AG10803 (cell line): ENCODE measurements at regions not wholly inside any gene's neighbourhood (a gene's known extent, or its start where the extent isn't known, plus 50 kb on each side); places are given as distances from the start of the nearest gene placed in this dataset.
"Not testable (repeated sequence)": the region's sequence is repeated elsewhere in the genome, so short reads cannot be mapped to it uniquely, and the experiment has no call there.

ENCODE experiments used
- DNase-seq: peaks from one replicate; pipeline ENCODE4 v3.0.0; 2010; ENCODE audit warnings: low read depth
- H3K4me3 ChIP-seq: 2 replicates; pipeline ENCODE4 v1.5.1; 2011; ENCODE audit warnings: mild to moderate bottlenecking, low read length, control low read depth
- TF ChIP-seq, protein P1 (sequence below): conservative IDR thresholded peaks from 2 replicates; pipeline ENCODE4 v1.5.1; 2011; ENCODE audit warnings: mild to moderate bottlenecking, low read length, control low read depth, inconsistent platforms

DNA sequence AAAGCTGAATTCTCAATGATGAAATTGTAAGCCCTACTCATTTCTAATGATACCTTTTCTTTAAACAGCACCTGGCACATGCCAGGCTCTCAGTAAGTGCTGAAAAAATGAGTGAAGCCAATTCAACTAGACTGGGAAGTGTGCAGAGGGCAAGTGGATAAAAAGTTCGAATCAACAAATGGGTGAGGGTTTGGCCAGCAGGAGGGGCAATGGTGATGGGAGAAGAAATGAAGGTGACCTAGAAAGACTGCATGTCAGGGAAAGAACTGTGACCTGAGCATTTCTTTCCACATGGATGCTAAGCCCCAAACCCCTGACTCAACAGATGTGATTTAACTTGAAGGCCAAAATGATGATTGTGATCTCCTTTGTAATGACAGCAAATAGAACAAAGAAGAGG, 54.6 kb downstream of the DKK1 start:
- TF ChIP-seq, protein P1, sequence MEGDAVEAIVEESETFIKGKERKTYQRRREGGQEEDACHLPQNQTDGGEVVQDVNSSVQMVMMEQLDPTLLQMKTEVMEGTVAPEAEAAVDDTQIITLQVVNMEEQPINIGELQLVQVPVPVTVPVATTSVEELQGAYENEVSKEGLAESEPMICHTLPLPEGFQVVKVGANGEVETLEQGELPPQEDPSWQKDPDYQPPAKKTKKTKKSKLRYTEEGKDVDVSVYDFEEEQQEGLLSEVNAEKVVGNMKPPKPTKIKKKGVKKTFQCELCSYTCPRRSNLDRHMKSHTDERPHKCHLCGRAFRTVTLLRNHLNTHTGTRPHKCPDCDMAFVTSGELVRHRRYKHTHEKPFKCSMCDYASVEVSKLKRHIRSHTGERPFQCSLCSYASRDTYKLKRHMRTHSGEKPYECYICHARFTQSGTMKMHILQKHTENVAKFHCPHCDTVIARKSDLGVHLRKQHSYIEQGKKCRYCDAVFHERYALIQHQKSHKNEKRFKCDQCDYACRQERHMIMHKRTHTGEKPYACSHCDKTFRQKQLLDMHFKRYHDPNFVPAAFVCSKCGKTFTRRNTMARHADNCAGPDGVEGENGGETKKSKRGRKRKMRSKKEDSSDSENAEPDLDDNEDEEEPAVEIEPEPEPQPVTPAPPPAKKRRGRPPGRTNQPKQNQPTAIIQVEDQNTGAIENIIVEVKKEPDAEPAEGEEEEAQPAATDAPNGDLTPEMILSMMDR: no peak
- no peak for DNase-seq
- no peak overlapping the region for H3K4me3 ChIP-seq

DNA sequence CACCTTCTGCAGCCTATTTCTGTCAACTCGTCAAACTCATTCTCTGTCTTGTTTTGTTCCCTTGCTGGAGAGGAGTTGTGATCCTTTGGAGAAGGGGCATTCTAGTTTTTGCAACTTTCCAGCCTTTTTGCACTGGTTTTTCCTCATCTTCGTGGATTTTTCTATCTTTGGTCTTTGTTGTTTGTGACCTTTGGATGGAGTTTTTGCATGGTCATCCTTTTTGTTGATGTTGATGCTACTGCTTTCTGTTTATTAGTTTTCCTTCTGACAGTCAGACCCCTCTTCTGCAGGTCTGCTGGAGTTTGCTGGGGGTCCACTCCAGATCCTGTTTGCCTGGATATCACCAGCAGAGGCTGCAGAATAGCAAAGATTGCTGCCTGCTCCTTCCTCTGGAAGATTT, 60.1 kb downstream of the DKK1 start:
- DNase-seq, H3K4me3 ChIP-seq: not testable (repeated sequence)

DNA sequence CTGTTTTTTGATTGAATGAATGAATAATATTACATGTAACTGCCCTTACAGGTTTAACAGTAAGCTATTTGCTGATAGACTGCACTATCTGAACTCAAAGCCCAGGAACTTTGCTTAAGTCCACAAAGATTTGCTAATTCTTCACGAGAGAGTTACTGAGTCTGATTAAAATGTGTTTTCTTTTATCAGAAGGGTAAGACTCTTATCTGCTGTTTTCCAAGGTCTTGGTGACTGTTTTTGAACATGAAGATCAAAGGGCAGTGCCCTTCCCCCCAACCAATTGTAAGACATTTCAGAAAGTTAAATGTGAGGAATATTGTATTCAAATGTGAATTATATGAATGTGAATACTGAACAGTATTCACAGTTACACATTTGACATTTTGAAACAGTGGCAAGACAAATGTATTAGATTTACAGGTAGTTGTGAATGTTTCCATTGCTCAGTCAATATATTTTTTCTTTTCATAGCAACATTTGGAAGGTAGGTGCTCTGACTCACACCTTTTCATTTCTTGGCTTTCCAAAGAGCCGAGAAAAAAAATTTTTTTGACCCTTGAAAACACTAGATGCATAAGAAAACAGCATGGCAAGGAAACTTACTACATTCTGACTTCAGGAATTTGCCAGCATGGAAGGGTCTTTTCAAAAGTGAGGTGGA, 62.7 kb downstream of the DKK1 start:
- no peak for DNase-seq
- H3K4me3 ChIP-seq: no peak overlapping the region
- TF ChIP-seq, protein P1: no peak

DNA sequence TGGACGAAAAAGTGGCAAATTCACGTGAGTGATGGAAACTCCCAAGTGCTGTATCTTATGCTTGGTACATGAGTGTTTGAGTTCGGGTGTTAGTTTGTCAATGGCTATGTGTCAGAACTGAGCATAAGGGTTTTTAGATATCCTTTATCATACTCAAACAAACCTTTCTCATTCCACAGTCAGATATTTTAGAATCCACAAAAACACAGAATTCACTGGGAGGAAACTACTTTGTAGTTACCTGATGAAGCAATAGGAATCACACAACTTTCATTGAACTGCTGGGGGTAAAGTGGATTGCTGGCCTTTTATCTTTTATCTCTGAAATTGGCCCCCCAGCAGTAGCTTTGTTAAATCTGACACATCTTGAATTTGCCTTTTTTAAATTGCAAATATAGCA, 64.0 kb downstream of the DKK1 start:
- H3K4me3 ChIP-seq: no peak overlapping the region
- DNase-seq: no peak
- TF ChIP-seq, protein P1: no peak

DNA sequence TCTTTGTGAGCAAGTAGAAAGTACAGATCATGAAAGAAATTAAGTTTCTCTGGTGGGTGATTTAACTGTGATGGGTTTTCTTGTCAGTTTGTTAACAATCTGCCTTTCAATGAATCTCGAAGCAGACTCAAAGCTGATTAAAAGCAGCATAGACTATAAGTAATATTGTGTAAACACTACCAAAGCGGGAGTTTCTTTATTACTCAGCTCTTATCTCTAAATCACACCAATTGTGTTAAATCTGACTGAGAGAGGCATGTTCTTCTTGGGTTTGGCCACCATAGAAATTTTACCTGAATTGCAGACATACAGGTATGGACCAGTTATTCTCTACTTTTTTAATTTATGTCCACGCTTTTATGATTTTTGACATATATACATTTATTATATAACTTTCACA, 65.2 kb downstream of the DKK1 start:
- TF ChIP-seq, protein P1: no peak
- H3K4me3 ChIP-seq: no peak overlapping the region
- DNase-seq: no peak

GRCh38 chr10:52383088-52383487, 69.0 kb downstream of the DKK1 start:
- peak; percentile 7 for DNase-seq
- TF ChIP-seq, protein P1: no peak
- H3K4me3 ChIP-seq: no peak overlapping the region

DNA sequence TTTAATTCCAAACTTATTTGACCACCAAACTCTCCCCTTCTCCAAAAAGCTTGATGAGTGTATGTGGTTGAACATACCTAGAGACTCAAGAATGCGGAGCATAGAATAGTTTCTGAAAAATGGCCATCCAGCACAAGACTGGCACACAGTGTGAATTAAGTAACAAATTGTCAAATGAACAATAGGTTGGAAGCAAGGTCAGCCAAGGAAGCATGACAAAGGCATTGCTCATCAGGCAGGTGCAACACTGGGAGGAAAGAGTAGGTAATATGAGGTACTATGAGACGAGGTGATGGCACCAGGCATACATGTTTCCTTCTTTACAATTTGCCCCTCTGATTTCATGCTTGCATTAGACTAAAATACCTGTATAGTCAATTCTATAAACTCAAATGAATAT, 73.7 kb downstream of the DKK1 start:
- H3K4me3 ChIP-seq: no peak overlapping the region
- no peak for DNase-seq
- TF ChIP-seq, protein P1: no peak

DNA sequence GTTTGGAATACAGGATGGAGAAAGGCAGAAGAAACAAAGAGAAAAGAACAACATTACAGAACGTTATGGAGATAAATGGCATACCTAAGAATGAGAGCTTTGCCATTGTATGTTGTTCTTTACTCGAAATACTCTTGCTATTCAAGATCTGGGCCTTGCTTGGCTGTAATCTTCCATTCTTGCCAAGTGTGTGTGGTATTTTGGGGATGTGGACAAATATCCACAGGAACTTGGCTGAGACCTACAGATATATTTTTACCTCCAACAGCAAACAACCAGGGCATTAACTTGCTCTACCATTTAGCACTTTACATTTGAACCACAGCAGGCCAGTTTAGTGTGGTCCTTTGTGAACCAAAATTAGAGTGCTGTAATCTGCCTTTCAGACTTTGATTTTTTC, 76.3 kb downstream of the DKK1 start:
- DNase-seq: peak; percentile 49
- H3K4me3 ChIP-seq: no peak overlapping the region
- TF ChIP-seq, protein P1: no peak
